ENCODE measurements at regions not wholly inside any gene's neighbourhood (a gene's known extent, or its start where the extent isn't known, plus 50 kb on each side); places are given as distances from the start of the nearest gene placed in this dataset.

DNA sequence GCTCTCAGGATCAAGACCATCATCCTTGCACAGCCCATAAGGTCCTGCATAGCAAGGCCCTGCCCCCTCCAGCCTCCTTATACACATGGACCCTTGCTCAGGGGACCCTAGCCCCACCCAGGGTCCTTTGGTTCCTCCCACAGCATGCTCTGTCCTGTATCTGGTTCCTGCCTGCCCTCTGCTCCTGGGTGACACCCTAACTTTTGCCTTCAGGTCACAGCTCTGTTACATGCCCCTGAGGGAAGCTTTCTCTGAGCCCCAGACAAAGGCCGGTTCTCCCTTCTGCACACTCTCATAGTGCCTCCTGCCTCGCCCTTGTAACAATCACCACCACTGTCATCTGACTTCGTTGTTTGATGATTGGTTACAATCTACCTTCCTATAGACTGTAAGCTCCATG, 204.8 kb downstream of the SMAD2 start:
- Histone ChIP-seq H4K20me1 (ENCODE audit: low read depth) (no peaks in the 10 kb centered on the region), H3K9ac (no peak overlapping the region)
- H3K36me3 Mint-ChIP-seq = no peaks in the 10 kb centered on the region

DNA sequence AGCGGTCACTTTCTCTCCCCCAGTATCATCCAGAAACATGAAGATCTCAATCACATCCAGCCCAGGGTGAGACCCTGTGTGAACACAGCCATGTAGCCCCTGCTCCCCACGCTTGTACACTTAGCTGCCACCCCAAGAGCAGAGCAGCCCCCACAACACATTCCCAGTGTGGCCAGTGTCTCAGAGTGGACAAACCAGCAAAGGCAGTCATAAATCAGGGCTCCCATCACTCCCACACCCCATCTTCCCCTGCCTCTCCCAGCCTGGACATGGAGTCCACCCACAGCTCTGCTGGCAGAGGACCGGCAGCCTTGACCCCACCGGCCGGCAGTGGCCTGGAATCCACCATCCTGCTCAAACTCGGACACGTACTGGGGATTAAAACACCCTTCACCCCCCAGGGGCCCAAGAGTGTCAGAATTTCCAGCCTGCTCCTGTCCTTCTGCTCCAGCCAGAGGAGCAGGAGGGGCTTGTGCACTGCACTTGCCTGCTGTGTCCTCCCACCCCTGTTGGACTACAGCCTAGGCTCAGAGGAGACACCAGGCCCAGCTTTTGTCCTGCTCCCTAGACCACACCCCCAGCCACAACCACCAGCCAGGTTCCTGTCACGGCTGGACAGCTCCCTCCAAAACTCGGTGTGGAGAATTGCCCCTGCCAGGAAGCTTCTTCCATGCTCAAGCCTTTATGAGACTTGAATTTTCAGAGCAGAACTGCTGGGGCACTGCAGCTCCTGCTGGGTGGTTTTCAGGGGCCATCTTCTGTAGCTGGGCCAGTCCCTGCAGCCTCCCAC, 206.1 kb downstream of the SMAD2 start:
- Histone ChIP-seq H3K4me2 (no peak overlapping the region), H3K36me3 (no peaks in the 10 kb centered on the region), H3K27me3 (no peaks in the 10 kb centered on the region), H3F3A (ENCODE audit: low read depth) (no peaks in the 10 kb centered on the region), H3K79me2 (ENCODE audit: low read depth) (no peaks in the 10 kb centered on the region), H2AFZ (replicated peaks) (no peak overlapping the region), H3K4me1 (peaks cover 5% of the 10 kb centered on the region), H3K9me3 (ENCODE audit: low read depth) (no peaks in the 10 kb centered on the region), H4K20me1 (ENCODE audit: low read depth) (no peaks in the 10 kb centered on the region), H3K9ac (no peak overlapping the region), H3K4me3 (no peak overlapping the region), H3K27ac (no peak overlapping the region)
- Mint-ChIP-seq H3K4me3 (no peak overlapping the region), H3K27ac (no peak overlapping the region), H3K36me3 (no peaks in the 10 kb centered on the region), H3K4me1 (peaks cover 8% of the 10 kb centered on the region), H3K9me3 (peaks cover 3% of the 10 kb centered on the region), H3K27me3 (ENCODE audit: insufficient read depth, low read depth) (peaks cover 6% of the 10 kb centered on the region)
- TF ChIP-seq EZH2phosphoT487 (IDR thresholded peaks at IDR 0.05) (no peak), EZH2 (IDR thresholded peaks at IDR 0.05) (no peak)
- TF ChIP-seq, protein P1, sequence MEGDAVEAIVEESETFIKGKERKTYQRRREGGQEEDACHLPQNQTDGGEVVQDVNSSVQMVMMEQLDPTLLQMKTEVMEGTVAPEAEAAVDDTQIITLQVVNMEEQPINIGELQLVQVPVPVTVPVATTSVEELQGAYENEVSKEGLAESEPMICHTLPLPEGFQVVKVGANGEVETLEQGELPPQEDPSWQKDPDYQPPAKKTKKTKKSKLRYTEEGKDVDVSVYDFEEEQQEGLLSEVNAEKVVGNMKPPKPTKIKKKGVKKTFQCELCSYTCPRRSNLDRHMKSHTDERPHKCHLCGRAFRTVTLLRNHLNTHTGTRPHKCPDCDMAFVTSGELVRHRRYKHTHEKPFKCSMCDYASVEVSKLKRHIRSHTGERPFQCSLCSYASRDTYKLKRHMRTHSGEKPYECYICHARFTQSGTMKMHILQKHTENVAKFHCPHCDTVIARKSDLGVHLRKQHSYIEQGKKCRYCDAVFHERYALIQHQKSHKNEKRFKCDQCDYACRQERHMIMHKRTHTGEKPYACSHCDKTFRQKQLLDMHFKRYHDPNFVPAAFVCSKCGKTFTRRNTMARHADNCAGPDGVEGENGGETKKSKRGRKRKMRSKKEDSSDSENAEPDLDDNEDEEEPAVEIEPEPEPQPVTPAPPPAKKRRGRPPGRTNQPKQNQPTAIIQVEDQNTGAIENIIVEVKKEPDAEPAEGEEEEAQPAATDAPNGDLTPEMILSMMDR (IDR thresholded peaks at IDR 0.05) = no peak
- peak; percentile 53 for DNase-seq (ENCODE audit: low spot score)

More for the DNA sequence above, 204.8 kb downstream of the SMAD2 start:
- no peak for TF ChIP-seq EZH2phosphoT487 (IDR thresholded peaks at IDR 0.05)
- TF ChIP-seq, protein P1 (IDR thresholded peaks at IDR 0.05) = no peak
- DNase-seq (ENCODE audit: low spot score) = no peak
- H3K79me2 ChIP-seq (ENCODE audit: low read depth) = no peaks in the 10 kb centered on the region
- Mint-ChIP-seq H3K27me3 (ENCODE audit: insufficient read depth, low read depth) (peaks cover 6% of the 10 kb centered on the region), H3K27ac (no peak overlapping the region), H3K4me3 (no peak overlapping the region), H3K9me3 (no peaks in the 10 kb centered on the region), H3K4me1 (peaks cover 8% of the 10 kb centered on the region)
- no peak overlapping the region for H3K4me2 ChIP-seq
- H3K9me3 ChIP-seq (ENCODE audit: low read depth) = no peaks in the 10 kb centered on the region
- no peak overlapping the region for H3K27ac ChIP-seq
- H2AFZ ChIP-seq (replicated peaks) = no peak overlapping the region
- no peaks in the 10 kb centered on the region for H3K36me3 ChIP-seq
- H3K4me3 ChIP-seq = no peak overlapping the region
- no peaks in the 10 kb centered on the region for H3F3A ChIP-seq (ENCODE audit: low read depth)
- H3K4me1 ChIP-seq = peaks cover 5% of the 10 kb centered on the region
- no peaks in the 10 kb centered on the region for H3K27me3 ChIP-seq

DNA sequence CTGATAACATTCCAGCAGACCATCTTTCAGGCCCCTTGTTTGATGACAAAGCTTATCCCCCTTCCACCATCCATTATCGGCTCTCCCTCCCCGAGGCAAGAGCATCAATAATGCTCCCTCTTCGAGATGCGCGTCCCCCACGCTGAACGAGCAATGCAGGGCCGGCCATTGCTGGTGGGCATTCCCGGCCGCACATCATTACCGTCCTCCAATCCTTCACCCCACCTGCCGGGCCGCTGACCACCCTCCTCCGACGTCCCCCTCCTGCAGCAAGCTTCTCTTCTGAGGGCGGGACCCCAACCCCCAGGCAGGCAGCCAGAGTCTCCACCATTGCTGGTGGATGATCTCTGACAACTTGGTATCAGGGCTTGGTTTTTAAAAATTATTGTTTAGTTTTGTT, 208.6 kb downstream of the SMAD2 start:
- H3K27me3 Mint-ChIP-seq (ENCODE audit: insufficient read depth, low read depth) = peaks cover 8% of the 10 kb centered on the region
- TF ChIP-seq, protein P1 (IDR thresholded peaks at IDR 0.05) = no peak
- no peak for TF ChIP-seq EZH2 (IDR thresholded peaks at IDR 0.05)
- no peak for TF ChIP-seq EZH2phosphoT487 (IDR thresholded peaks at IDR 0.05)
- Histone ChIP-seq H3K9me3 (ENCODE audit: low read depth) (no peaks in the 10 kb centered on the region), H3K4me2 (no peak overlapping the region), H3K4me3 (no peak overlapping the region), H3K36me3 (no peaks in the 10 kb centered on the region), H3F3A (ENCODE audit: low read depth) (no peaks in the 10 kb centered on the region), H3K27me3 (no peaks in the 10 kb centered on the region), H3K79me2 (ENCODE audit: low read depth) (no peaks in the 10 kb centered on the region), H2AFZ (replicated peaks) (no peak overlapping the region), H3K4me1 (no peaks in the 10 kb centered on the region), H3K9ac (no peak overlapping the region), H3K27ac (no peak overlapping the region), H4K20me1 (ENCODE audit: low read depth) (no peaks in the 10 kb centered on the region)
- H3K9me3 Mint-ChIP-seq = peaks cover 3% of the 10 kb centered on the region
- H3K4me3 Mint-ChIP-seq = no peak overlapping the region
- H3K36me3 Mint-ChIP-seq = no peaks in the 10 kb centered on the region
- H3K4me1 Mint-ChIP-seq = peaks cover 8% of the 10 kb centered on the region
- DNase-seq (ENCODE audit: low spot score) = no peak
- peak overlapping the region; percentile 62 for H3K27ac Mint-ChIP-seq
